Left ventricle myocardium superior (tissue), 1 donor: ENCODE measurements at regions not wholly inside any gene's neighbourhood (a gene's known extent, or its start where the extent isn't known, plus 50 kb on each side); places are given as distances from the start of the nearest gene placed in this dataset.
"Not testable (repeated sequence)": the region's sequence is repeated elsewhere in the genome, so short reads cannot be mapped to it uniquely, and the experiment has no call there.

ENCODE experiments used
- ATAC-seq: fragments of 200-7000 bp; cut with Tn5 transposase; one replicate; pipeline ENCODE4 v1.9.1; 2020; ENCODE audit warnings: mild to moderate bottlenecking, moderate library complexity
- DNase-seq: peaks from one replicate; pipeline ENCODE4 v3.0.0-alpha.2; 2020
- intact Hi-C: fragments of 100-400 bp; cut with micrococcal nuclease; formaldehyde crosslinking; loops from one replicate; pipeline ENCODE4 v1.11.0; 2022
- donor health status: DM: no; HTN: yes; CAD: no; lungs with severe emphysema.

GRCh38 chr14:53764846-53765245 lies 191.8 kb downstream of the BMP4 start:
- ATAC-seq: no peak
- DNase-seq: no peak
- intact Hi-C loops: no loop called here

- intact Hi-C loops: no loop called here
- DNase-seq (no peak), ATAC-seq (no peak)
These were observed 198.5 kb downstream of the BMP4 start for GRCh38 chr14:53758141-53758540.

- DNase-seq (no peak), ATAC-seq (no peak)
- intact Hi-C loops: no loop called here
These were observed 198.9 kb downstream of the BMP4 start for GRCh38 chr14:53757732-53758131.

GRCh38 chr14:53751650-53752049 lies 205.0 kb downstream of the BMP4 start:
- intact Hi-C loops: no loop called here
- peak; percentile 30 for ATAC-seq
- DNase-seq: no peak

- ATAC-seq: no peak
- intact Hi-C loops: no loop called here
These were observed 207.9 kb downstream of the BMP4 start for GRCh38 chr14:53748691-53749090.

GRCh38 chr14:53744857-53745256 lies 211.8 kb downstream of the BMP4 start:
- DNase-seq (no peak), ATAC-seq (no peak)
- intact Hi-C loops: no loop called here

More at GRCh38 chr14:53748691-53749090, 207.9 kb downstream of the BMP4 start:
- DNase-seq: no peak

- intact Hi-C loops: no loop called here
- no peak for ATAC-seq
- no peak for DNase-seq
These were observed 213.3 kb downstream of the BMP4 start for GRCh38 chr14:53743371-53743770.

GRCh38 chr14:53742233-53742620 lies 214.4 kb downstream of the BMP4 start:
- no peak for ATAC-seq
- intact Hi-C loops: no loop called here
- DNase-seq: no peak

- intact Hi-C loops: no loop called here
- no peak for ATAC-seq
These were observed 215.0 kb downstream of the BMP4 start for GRCh38 chr14:53741479-53742232.

GRCh38 chr14:53740570-53740969 lies 216.1 kb downstream of the BMP4 start:
- ATAC-seq (no peak), DNase-seq (no peak)
- intact Hi-C loops: no loop called here

More at GRCh38 chr14:53741479-53742232, 215.0 kb downstream of the BMP4 start:
- no peak for DNase-seq

- intact Hi-C loops: no loop called here
- ATAC-seq (no peak), DNase-seq (no peak)
These were observed 220.7 kb downstream of the BMP4 start for GRCh38 chr14:53735916-53736315.

GRCh38 chr14:53723221-53723620 lies 233.4 kb downstream of the BMP4 start:
- ATAC-seq (no peak), DNase-seq (no peak)
- intact Hi-C loops: no loop called here

GRCh38 chr14:53719536-53719935 lies 237.1 kb downstream of the BMP4 start:
- intact Hi-C loops: no loop called here
- DNase-seq (no peak), ATAC-seq (no peak)

- DNase-seq (no peak), ATAC-seq (peak; percentile 44)
- intact Hi-C loops: no loop called here
These were observed 240.0 kb downstream of the BMP4 start for GRCh38 chr14:53716578-53716977.

- intact Hi-C loops: no loop called here
- DNase-seq: no peak
- peak; percentile 90 for ATAC-seq
These were observed 241.4 kb downstream of the BMP4 start for GRCh38 chr14:53715193-53715721.

- intact Hi-C loops: no loop called here
- ATAC-seq: peak; percentile 67
- DNase-seq: no peak
These were observed 242.0 kb downstream of the BMP4 start for GRCh38 chr14:53714495-53715192.

GRCh38 chr14:53712901-53713300 lies 243.7 kb downstream of the BMP4 start:
- DNase-seq, ATAC-seq, intact Hi-C loops: not testable (repeated sequence)

GRCh38 chr14:53711205-53711604 lies 245.4 kb downstream of the BMP4 start:
- DNase-seq (no peak), ATAC-seq (no peak)
- intact Hi-C loops: no loop called here

GRCh38 chr14:53710615-53711014 lies 246.0 kb downstream of the BMP4 start:
- DNase-seq (no peak), ATAC-seq (no peak)

GRCh38 chr14:53709381-53709780 lies 247.2 kb downstream of the BMP4 start:
- intact Hi-C loops: no loop called here
- DNase-seq: no peak
- ATAC-seq: no peak

More at GRCh38 chr14:53710615-53711014, 246.0 kb downstream of the BMP4 start:
- intact Hi-C loops: no loop called here
